ENCODE measurements at regions not wholly inside any gene's neighbourhood (a gene's known extent, or its start where the extent isn't known, plus 50 kb on each side); places are given as distances from the start of the nearest gene placed in this dataset.
"Not testable (repeated sequence)": the region's sequence is repeated elsewhere in the genome, so short reads cannot be mapped to it uniquely, and the experiment has no call there.

GRCh38 chr12:105888696-105889095, 250.1 kb downstream of the NUAK1 start:
- Mint-ChIP-seq H3K9me3 (ENCODE audit: unreplicated experiment) (no peaks in the 10 kb centered on the region), H3K4me1 (ENCODE audit: insufficient read depth, unreplicated experiment) (no peaks in the 10 kb centered on the region), H3K27ac (ENCODE audit: low read depth, unreplicated experiment) (no peak overlapping the region), H3K27me3 (ENCODE audit: insufficient read depth, unreplicated experiment) (no peaks in the 10 kb centered on the region), H3K4me3 (ENCODE audit: unreplicated experiment) (no peak overlapping the region), H3K36me3 (ENCODE audit: insufficient read depth, unreplicated experiment) (no peaks in the 10 kb centered on the region)
- ChIA-PET CTCF (no interaction called here), POLR2A (no interaction called here)
- intact Hi-C loops (cut with micrococcal nuclease) = no loop called here
- no peak for TF ChIP-seq CTCF (IDR thresholded peaks at IDR 0.05; ENCODE audit: unreplicated experiment)
- no peak for DNase-seq (ENCODE audit: unreplicated experiment)
- BruUV-seq (replicated peaks) = no TSS peak

- BruUV-seq (replicated peaks) = no TSS peak
- intact Hi-C loops (cut with micrococcal nuclease) = no loop called here
- no peak overlapping the region for H3K27ac Mint-ChIP-seq (ENCODE audit: low read depth, unreplicated experiment)
- H3K36me3 Mint-ChIP-seq (ENCODE audit: insufficient read depth, unreplicated experiment) = no peaks in the 10 kb centered on the region
- H3K4me1 Mint-ChIP-seq (ENCODE audit: insufficient read depth, unreplicated experiment) = no peaks in the 10 kb centered on the region
- no peaks in the 10 kb centered on the region for H3K27me3 Mint-ChIP-seq (ENCODE audit: insufficient read depth, unreplicated experiment)
- no peaks in the 10 kb centered on the region for H3K9me3 Mint-ChIP-seq (ENCODE audit: unreplicated experiment)
- no peak overlapping the region for H3K4me3 Mint-ChIP-seq (ENCODE audit: unreplicated experiment)
- DNase-seq (ENCODE audit: unreplicated experiment) = no peak
- TF ChIP-seq CTCF (IDR thresholded peaks at IDR 0.05; ENCODE audit: unreplicated experiment) = no peak
- ChIA-PET CTCF (interaction anchor here (0.7 kb wide), 1 partner anchor 28 kb away, joined by 4 read pairs; no protein-coding TSS in a partner anchor), POLR2A (interaction anchor here (0.6 kb wide), 2 partner anchors 22 to 209 kb away, joined by 3 to 4 read pairs; no protein-coding TSS in a partner anchor)
Measured at GRCh38 chr12:105892362-105892910, 246.3 kb downstream of the NUAK1 start.

GRCh38 chr12:105895197-105895832, 243.4 kb downstream of the NUAK1 start:
- H3K4me3 Mint-ChIP-seq (ENCODE audit: unreplicated experiment); H3K27me3 Mint-ChIP-seq (ENCODE audit: insufficient read depth, unreplicated experiment); H3K36me3 Mint-ChIP-seq (ENCODE audit: insufficient read depth, unreplicated experiment); POLR2A ChIA-PET; BruUV-seq (replicated peaks); H3K4me1 Mint-ChIP-seq (ENCODE audit: insufficient read depth, unreplicated experiment); DNase-seq (ENCODE audit: unreplicated experiment); intact Hi-C loops (cut with micrococcal nuclease); H3K9me3 Mint-ChIP-seq (ENCODE audit: unreplicated experiment); H3K27ac Mint-ChIP-seq (ENCODE audit: low read depth, unreplicated experiment): not testable (repeated sequence)
- CTCF ChIA-PET = interaction anchor here (0.6 kb wide), 1 partner anchor 58 kb away, joined by 3 read pairs; no protein-coding TSS in a partner anchor

GRCh38 chr12:105897311-105897725, 241.4 kb downstream of the NUAK1 start:
- no peak for DNase-seq (ENCODE audit: unreplicated experiment)
- no TSS peak for BruUV-seq (replicated peaks)
- CTCF ChIA-PET = interaction anchor here (0.6 kb wide), 1 partner anchor 49 kb away, joined by 4 read pairs; no protein-coding TSS in a partner anchor
- POLR2A ChIA-PET = no interaction called here
- H3K27ac Mint-ChIP-seq (ENCODE audit: low read depth, unreplicated experiment) = no peak overlapping the region
- intact Hi-C loops (cut with micrococcal nuclease) = no loop called here
- H3K9me3 Mint-ChIP-seq (ENCODE audit: unreplicated experiment) = no peaks in the 10 kb centered on the region
- no peaks in the 10 kb centered on the region for H3K4me1 Mint-ChIP-seq (ENCODE audit: insufficient read depth, unreplicated experiment)
- H3K27me3 Mint-ChIP-seq (ENCODE audit: insufficient read depth, unreplicated experiment) = no peaks in the 10 kb centered on the region
- no peak overlapping the region for H3K4me3 Mint-ChIP-seq (ENCODE audit: unreplicated experiment)
- no peaks in the 10 kb centered on the region for H3K36me3 Mint-ChIP-seq (ENCODE audit: insufficient read depth, unreplicated experiment)
- TF ChIP-seq CTCF (IDR thresholded peaks at IDR 0.05; ENCODE audit: unreplicated experiment) = no peak

GRCh38 chr12:105898271-105898670, 240.5 kb downstream of the NUAK1 start:
- H3K4me1 Mint-ChIP-seq (ENCODE audit: insufficient read depth, unreplicated experiment); H3K27ac Mint-ChIP-seq (ENCODE audit: low read depth, unreplicated experiment); BruUV-seq (replicated peaks); H3K9me3 Mint-ChIP-seq (ENCODE audit: unreplicated experiment); CTCF ChIA-PET; H3K27me3 Mint-ChIP-seq (ENCODE audit: insufficient read depth, unreplicated experiment); H3K36me3 Mint-ChIP-seq (ENCODE audit: insufficient read depth, unreplicated experiment); intact Hi-C loops (cut with micrococcal nuclease); H3K4me3 Mint-ChIP-seq (ENCODE audit: unreplicated experiment); DNase-seq (ENCODE audit: unreplicated experiment); POLR2A ChIA-PET: not testable (repeated sequence)

Measured in MCF 10A (cell line).